ENCODE measurements at regions not wholly inside any gene's neighbourhood (a gene's known extent, or its start where the extent isn't known, plus 50 kb on each side); places are given as distances from the start of the nearest gene placed in this dataset.
A peak's percentile ranks its signal among the peaks of the same experiment; 100 is the strongest.
"Not testable (repeated sequence)": the region's sequence is repeated elsewhere in the genome, so short reads cannot be mapped to it uniquely, and the experiment has no call there.

GRCh38 chr15:62647202-62647842 is 395.2 kb upstream of the TPM1 start:
- peaks cover 12% of the 10 kb centered on the region for H3K4me1 ChIP-seq (ENCODE audit: control insufficient read depth, insufficient read depth, low read length)
- no peak overlapping the region for H3K4me3 ChIP-seq (ENCODE audit: low read depth, low read length)
- no peak for DNase-seq (ENCODE audit: low read depth in 4 of 6, low spot score in 6 of 6)
- no peaks in the 10 kb centered on the region for H3K9me3 ChIP-seq (ENCODE audit: control insufficient read depth, insufficient read depth, low read length)
- no peaks in the 10 kb centered on the region for H3K27me3 ChIP-seq (ENCODE audit: control insufficient read depth, insufficient read depth, low read length)
- 85% methylated on average over 10 of the region's 12 CpGs for WGBS (ENCODE audit: insufficient coverage)
- H3K27ac ChIP-seq (ENCODE audit: low read depth, low read length), result no peak overlapping the region
- no peaks in the 10 kb centered on the region for H3K36me3 ChIP-seq (ENCODE audit: control insufficient read depth, insufficient read depth, low read length)

DNA sequence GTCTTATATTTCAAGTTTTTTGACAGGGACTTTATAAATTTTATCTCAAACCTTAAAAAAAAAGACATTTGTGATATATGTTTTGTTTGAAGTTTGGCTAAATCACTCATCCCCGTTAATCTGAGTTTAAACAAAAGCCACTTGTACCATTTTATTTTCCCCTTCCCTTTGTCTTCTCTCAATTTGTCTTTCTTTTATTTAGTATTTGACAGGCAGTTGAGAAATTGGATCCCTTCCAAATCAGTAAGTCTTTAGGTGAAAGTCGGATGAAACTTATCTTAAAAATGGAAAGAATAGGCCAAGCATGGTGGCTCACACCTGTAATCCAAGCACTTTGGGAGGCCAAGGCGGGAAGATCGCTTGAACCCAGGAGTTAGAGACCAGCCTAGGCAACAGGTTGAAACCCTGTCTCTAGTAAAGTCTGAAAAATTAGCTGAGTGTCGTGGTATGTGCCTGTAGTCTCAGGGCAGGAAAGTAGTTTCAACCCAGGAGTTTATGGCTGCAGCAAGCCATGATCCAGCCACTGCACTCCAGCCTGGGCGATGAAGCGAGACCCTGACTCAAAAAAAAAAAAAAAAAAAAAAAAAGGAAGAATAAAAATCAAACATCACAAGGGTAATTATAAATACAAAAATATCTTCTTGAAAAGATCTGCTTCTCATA is 394.6 kb upstream of the TPM1 start:
- Histone ChIP-seq H3K36me3 (ENCODE audit: control insufficient read depth, insufficient read depth, low read length) (peaks cover under 1% of the 10 kb centered on the region), H3K4me1 (ENCODE audit: control insufficient read depth, insufficient read depth, low read length) (peaks cover 12% of the 10 kb centered on the region), H3K27ac (ENCODE audit: low read depth, low read length) (no peak overlapping the region), H3K4me3 (ENCODE audit: low read depth, low read length) (no peak overlapping the region), H3K9me3 (ENCODE audit: control insufficient read depth, insufficient read depth, low read length) (no peaks in the 10 kb centered on the region), H3K27me3 (ENCODE audit: control insufficient read depth, insufficient read depth, low read length) (no peaks in the 10 kb centered on the region)
- WGBS (ENCODE audit: insufficient coverage), result 87% methylated on average over 3 of the region's 7 CpGs
- DNase-seq (ENCODE audit: low read depth in 4 of 6, low spot score in 6 of 6), result no peak

DNA sequence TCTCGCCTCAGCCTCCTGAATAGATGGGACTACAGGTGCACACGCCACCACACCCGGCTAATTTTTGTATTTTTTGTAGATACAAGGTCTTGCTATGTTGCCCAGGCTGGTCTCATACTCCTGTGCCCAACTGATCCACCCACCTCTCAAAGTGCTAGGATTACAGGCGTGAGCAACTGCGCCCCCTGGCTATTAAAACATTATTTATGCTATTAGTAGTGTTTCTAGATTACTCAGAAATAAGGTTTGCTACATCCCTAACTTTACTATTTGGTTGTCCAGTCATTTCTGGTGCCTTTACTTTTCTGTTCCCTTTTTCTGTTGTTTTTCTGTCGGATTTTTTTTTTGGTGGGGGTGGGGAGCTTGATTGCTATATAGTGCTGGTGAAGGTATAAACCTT is 393.6 kb upstream of the TPM1 start:
- no peaks in the 10 kb centered on the region for H3K27me3 ChIP-seq (ENCODE audit: control insufficient read depth, insufficient read depth, low read length)
- WGBS (ENCODE audit: insufficient coverage), result no CpG with 5 or more reads among the region's 6 CpGs
- H3K27ac ChIP-seq (ENCODE audit: low read depth, low read length), result no peak overlapping the region

DNA sequence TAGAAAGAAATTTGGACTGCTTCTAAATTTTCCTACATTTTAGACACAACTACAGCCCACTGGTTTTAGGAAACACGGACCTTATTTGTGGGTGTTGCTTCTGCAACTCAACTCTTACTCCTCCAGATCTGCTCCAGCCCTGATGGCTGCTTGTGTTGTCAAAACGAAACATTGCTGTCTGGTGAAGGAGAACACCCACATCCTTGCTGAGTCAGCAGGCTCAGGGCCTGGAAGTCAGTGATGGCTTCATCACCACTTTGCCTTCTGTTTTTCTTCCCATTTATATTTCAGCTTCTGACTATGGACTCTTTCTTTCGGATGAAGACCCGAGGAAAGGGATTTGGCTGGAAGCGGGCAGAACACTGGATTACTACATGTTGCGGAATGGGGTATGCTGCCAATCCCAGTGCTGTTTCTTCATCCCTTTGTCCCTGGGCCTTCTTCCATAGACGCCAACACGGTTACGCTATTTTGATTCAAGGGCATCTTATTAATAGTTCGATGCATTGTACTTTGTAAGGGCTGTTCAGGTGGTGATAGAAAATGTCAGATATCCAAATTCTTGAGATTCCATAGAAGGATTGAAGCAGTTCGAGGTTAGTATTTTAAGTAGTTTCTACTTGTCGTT is 392.6 kb upstream of the TPM1 start:
- Histone ChIP-seq H3K27me3 (ENCODE audit: control insufficient read depth, insufficient read depth, low read length) (no peaks in the 10 kb centered on the region), H3K9me3 (ENCODE audit: control insufficient read depth, insufficient read depth, low read length) (no peaks in the 10 kb centered on the region), H3K27ac (ENCODE audit: low read depth, low read length) (no peak overlapping the region), H3K36me3 (ENCODE audit: control insufficient read depth, insufficient read depth, low read length) (peaks cover 6% of the 10 kb centered on the region), H3K4me3 (ENCODE audit: low read depth, low read length) (no peak overlapping the region), H3K4me1 (ENCODE audit: control insufficient read depth, insufficient read depth, low read length) (peaks cover 7% of the 10 kb centered on the region)
- no peak for DNase-seq (ENCODE audit: low read depth in 4 of 6, low spot score in 6 of 6)
- WGBS (ENCODE audit: insufficient coverage), result 91% methylated on average over 8 of the region's 12 CpGs

More for the DNA sequence above, 393.6 kb upstream of the TPM1 start:
- Histone ChIP-seq H3K4me3 (ENCODE audit: low read depth, low read length) (no peak overlapping the region), H3K4me1 (ENCODE audit: control insufficient read depth, insufficient read depth, low read length) (peaks cover 12% of the 10 kb centered on the region), H3K9me3 (ENCODE audit: control insufficient read depth, insufficient read depth, low read length) (no peaks in the 10 kb centered on the region), H3K36me3 (ENCODE audit: control insufficient read depth, insufficient read depth, low read length) (peaks cover 6% of the 10 kb centered on the region)
- DNase-seq (ENCODE audit: low read depth in 4 of 6, low spot score in 6 of 6), result no peak

GRCh38 chr15:62653122-62653521 is 389.4 kb upstream of the TPM1 start:
- Histone ChIP-seq H3K4me3 (ENCODE audit: low read depth, low read length) (no peak overlapping the region), H3K36me3 (ENCODE audit: control insufficient read depth, insufficient read depth, low read length) (peaks cover 10% of the 10 kb centered on the region), H3K4me1 (ENCODE audit: control insufficient read depth, insufficient read depth, low read length) (no peaks in the 10 kb centered on the region), H3K9me3 (ENCODE audit: control insufficient read depth, insufficient read depth, low read length) (no peaks in the 10 kb centered on the region), H3K27me3 (ENCODE audit: control insufficient read depth, insufficient read depth, low read length) (no peaks in the 10 kb centered on the region), H3K27ac (ENCODE audit: low read depth, low read length) (no peak overlapping the region)
- DNase-seq (ENCODE audit: low read depth in 4 of 6, low spot score in 6 of 6), result no peak
- 100% methylated on average over 1 of the region's 3 CpGs for WGBS (ENCODE audit: insufficient coverage)

GRCh38 chr15:62656071-62656470 is 386.5 kb upstream of the TPM1 start:
- Histone ChIP-seq H3K4me3 (ENCODE audit: low read depth, low read length) (no peak overlapping the region), H3K27me3 (ENCODE audit: control insufficient read depth, insufficient read depth, low read length) (no peaks in the 10 kb centered on the region), H3K4me1 (ENCODE audit: control insufficient read depth, insufficient read depth, low read length) (no peaks in the 10 kb centered on the region), H3K27ac (ENCODE audit: low read depth, low read length) (no peak overlapping the region), H3K9me3 (ENCODE audit: control insufficient read depth, insufficient read depth, low read length) (no peaks in the 10 kb centered on the region), H3K36me3 (ENCODE audit: control insufficient read depth, insufficient read depth, low read length) (peaks cover 10% of the 10 kb centered on the region)
- WGBS (ENCODE audit: insufficient coverage), result 92% methylated on average over 5 of the region's 10 CpGs
- DNase-seq (ENCODE audit: low read depth in 4 of 6, low spot score in 6 of 6), result no peak

DNA sequence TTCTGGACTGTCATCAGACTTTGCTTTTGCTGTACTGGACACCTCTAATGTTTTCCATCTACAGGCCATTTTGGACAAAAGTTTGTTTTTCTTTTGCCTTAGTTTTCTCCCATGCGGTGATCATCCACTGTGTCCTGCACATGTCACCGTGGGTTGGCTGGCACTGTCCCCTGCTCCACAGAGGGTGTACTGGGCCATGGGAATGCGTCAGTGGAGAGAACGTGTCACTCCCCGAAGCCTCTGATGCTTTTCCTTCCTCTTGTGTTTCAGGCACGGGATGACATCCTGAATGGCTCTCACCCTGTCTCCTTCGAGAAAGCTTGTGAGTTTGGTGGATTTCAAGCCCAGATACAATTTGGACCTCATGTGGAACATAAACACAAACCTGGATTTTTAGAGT is 385.0 kb upstream of the TPM1 start:
- 87% methylated on average over 6 of the region's 7 CpGs for WGBS (ENCODE audit: insufficient coverage)
- H3K4me1 ChIP-seq (ENCODE audit: control insufficient read depth, insufficient read depth, low read length); H3K4me3 ChIP-seq (ENCODE audit: low read depth, low read length); H3K36me3 ChIP-seq (ENCODE audit: control insufficient read depth, insufficient read depth, low read length); DNase-seq (ENCODE audit: low read depth in 4 of 6, low spot score in 6 of 6); H3K27me3 ChIP-seq (ENCODE audit: control insufficient read depth, insufficient read depth, low read length); H3K9me3 ChIP-seq (ENCODE audit: control insufficient read depth, insufficient read depth, low read length); H3K27ac ChIP-seq (ENCODE audit: low read depth, low read length): not testable (repeated sequence)

DNA sequence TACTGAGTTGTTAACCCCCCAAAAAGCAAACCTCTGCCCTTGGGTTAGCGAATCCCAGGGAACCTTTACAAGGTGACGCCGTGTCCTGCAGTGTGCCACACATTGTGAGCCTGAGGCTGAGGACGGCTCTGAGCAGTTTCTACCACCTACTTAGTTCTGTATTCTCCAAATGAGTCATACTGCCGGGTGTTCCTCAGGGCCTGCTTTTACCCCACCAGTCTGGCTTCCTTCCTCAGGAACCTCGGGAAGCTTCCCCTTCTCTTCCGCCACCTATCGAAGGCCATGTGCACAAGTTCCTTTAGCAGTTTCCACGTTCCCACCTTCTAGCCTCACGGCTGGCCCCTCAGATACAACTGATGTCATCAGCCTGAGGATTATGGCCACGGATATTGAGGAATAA is 384.0 kb upstream of the TPM1 start:
- WGBS (ENCODE audit: insufficient coverage), result 89% methylated on average over 11 of the region's 11 CpGs

DNA sequence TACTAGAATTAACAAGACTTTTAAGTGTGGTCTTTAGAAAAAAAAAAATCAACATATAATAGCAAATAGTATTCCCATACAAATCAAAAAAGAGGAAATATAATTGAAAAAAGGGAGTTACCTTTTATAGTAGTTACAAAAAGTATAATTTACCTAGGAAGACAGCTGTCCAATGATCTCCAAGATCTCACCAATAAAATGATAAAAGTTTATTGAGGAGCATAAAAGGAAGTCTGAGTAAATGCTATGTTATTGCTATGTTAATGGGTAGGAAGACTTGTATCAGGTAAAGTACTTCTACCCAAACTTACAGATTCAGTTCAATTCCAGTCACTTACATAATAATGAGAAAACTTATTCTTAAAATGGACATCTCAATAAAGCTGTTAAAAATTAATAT is 379.0 kb upstream of the TPM1 start:
- no peaks in the 10 kb centered on the region for H3K9me3 ChIP-seq (ENCODE audit: control insufficient read depth, insufficient read depth, low read length)
- H3K27ac ChIP-seq (ENCODE audit: low read depth, low read length), result no peak overlapping the region
- no peak overlapping the region for H3K4me3 ChIP-seq (ENCODE audit: low read depth, low read length)
- no peaks in the 10 kb centered on the region for H3K36me3 ChIP-seq (ENCODE audit: control insufficient read depth, insufficient read depth, low read length)
- H3K4me1 ChIP-seq (ENCODE audit: control insufficient read depth, insufficient read depth, low read length), result no peaks in the 10 kb centered on the region
- H3K27me3 ChIP-seq (ENCODE audit: control insufficient read depth, insufficient read depth, low read length), result no peaks in the 10 kb centered on the region
- DNase-seq (ENCODE audit: low read depth in 4 of 6, low spot score in 6 of 6), result no peak

More for the DNA sequence above, 384.0 kb upstream of the TPM1 start:
- peaks cover 4% of the 10 kb centered on the region for H3K36me3 ChIP-seq (ENCODE audit: control insufficient read depth, insufficient read depth, low read length)
- H3K27me3 ChIP-seq (ENCODE audit: control insufficient read depth, insufficient read depth, low read length), result no peaks in the 10 kb centered on the region
- no peak overlapping the region for H3K4me3 ChIP-seq (ENCODE audit: low read depth, low read length)
- H3K4me1 ChIP-seq (ENCODE audit: control insufficient read depth, insufficient read depth, low read length), result no peaks in the 10 kb centered on the region
- no peak for DNase-seq (ENCODE audit: low read depth in 4 of 6, low spot score in 6 of 6)
- H3K9me3 ChIP-seq (ENCODE audit: control insufficient read depth, insufficient read depth, low read length), result no peaks in the 10 kb centered on the region
- no peak overlapping the region for H3K27ac ChIP-seq (ENCODE audit: low read depth, low read length)

- peak overlapping the region; percentile 15 for H3K27ac ChIP-seq (ENCODE audit: low read depth, low read length)
- WGBS (ENCODE audit: insufficient coverage), result 92% methylated on average over 2 of the region's 4 CpGs
- H3K36me3 ChIP-seq (ENCODE audit: control insufficient read depth, insufficient read depth, low read length), result no peaks in the 10 kb centered on the region
- no peaks in the 10 kb centered on the region for H3K27me3 ChIP-seq (ENCODE audit: control insufficient read depth, insufficient read depth, low read length)
- no peaks in the 10 kb centered on the region for H3K4me1 ChIP-seq (ENCODE audit: control insufficient read depth, insufficient read depth, low read length)
- DNase-seq (ENCODE audit: low read depth in 4 of 6, low spot score in 6 of 6), result peak in 1 of 6 donors; percentile 58
- no peak overlapping the region for H3K4me3 ChIP-seq (ENCODE audit: low read depth, low read length)
- no peaks in the 10 kb centered on the region for H3K9me3 ChIP-seq (ENCODE audit: control insufficient read depth, insufficient read depth, low read length)
Observed at GRCh38 chr15:62665449-62665848, 377.1 kb upstream of the TPM1 start.
